ENCODE measurements at regions not wholly inside any gene's neighbourhood (a gene's known extent, or its start where the extent isn't known, plus 50 kb on each side); places are given as distances from the start of the nearest gene placed in this dataset.

- no peak overlapping the region for H3K4me3 ChIP-seq (ENCODE audit: low read depth, low read length)
- no peak for TF ChIP-seq CTCF (conservative IDR thresholded peaks at IDR 0.05; ENCODE audit: low read depth, low read length)
- no peak for DNase-seq (ENCODE audit: low read depth)
Observed at GRCh38 chr3:39753391-39753790, 56.0 kb upstream of the MYRIP start.

DNA sequence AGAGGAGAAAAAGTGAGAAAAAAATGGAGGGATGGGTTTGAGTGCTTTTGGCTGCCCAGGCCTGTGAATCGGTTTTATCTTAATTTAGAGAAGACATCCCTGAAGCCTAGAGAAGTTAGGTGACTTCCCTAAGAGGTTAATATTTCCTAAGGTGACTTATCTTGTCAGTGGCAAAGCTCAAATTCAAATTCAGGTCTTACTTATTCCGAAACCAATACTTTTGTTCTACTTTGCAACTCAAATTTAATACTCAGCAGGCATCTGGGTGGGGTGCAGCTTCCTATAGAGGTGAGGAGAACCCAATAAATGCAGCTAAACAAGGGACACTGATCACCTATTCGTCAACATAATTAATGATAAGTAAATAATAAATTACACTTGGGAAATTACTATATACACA, 54.9 kb upstream of the MYRIP start:
- TF ChIP-seq CTCF (conservative IDR thresholded peaks at IDR 0.05; ENCODE audit: low read depth, low read length) = no peak
- DNase-seq (ENCODE audit: low read depth) = no peak
- H3K4me3 ChIP-seq (ENCODE audit: low read depth, low read length) = no peak overlapping the region

DNA sequence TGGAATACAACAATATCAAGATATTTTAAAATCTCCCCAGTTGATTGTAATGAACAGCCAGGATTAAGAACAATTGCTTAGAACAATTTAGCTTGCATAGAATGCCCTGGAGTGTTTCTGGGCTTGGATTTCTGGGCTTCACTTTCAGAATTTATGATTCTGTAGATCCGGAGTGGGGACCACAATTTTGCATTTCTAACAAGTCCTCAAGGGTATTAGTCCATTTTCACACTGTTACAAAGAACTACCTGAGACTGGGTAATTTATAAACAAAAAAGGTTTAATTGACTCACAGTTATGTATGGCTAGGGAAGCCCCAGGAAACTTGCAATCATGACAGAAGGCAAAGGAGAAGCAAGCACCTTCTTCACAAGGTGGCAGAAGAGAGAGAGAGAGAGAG, 54.3 kb upstream of the MYRIP start:
- no peak for TF ChIP-seq CTCF (conservative IDR thresholded peaks at IDR 0.05; ENCODE audit: low read depth, low read length)
- H3K4me3 ChIP-seq (ENCODE audit: low read depth, low read length) = no peak overlapping the region
- DNase-seq (ENCODE audit: low read depth) = no peak

- H3K4me3 ChIP-seq (ENCODE audit: low read depth, low read length) = no peak overlapping the region
- TF ChIP-seq CTCF (conservative IDR thresholded peaks at IDR 0.05; ENCODE audit: low read depth, low read length) = no peak
- DNase-seq (ENCODE audit: low read depth) = no peak
Observed at GRCh38 chr3:39757307-39757706, 52.1 kb upstream of the MYRIP start.

All from epithelial cell of proximal tubule (primary cell).